ENCODE measurements at regions not wholly inside any gene's neighbourhood (a gene's known extent, or its start where the extent isn't known, plus 50 kb on each side); places are given as distances from the start of the nearest gene placed in this dataset.

DNA sequence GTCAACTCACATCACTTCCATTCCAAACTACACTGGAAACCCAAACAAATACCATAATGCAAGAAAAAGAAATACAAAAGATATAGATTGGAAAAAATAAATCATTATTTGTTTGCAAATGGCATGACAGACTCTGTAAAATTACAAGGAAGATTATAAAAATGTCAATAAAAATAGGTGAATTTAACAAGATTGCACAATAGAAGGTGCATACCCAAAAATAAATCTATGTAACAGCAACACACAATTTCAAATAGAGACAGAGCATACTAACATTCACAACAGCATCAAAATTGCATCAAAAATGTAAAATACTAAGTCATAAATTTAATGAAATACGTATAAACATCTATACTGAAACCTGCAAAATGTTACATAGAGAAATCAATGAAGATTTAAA, 1140.0 kb upstream of the GJE1 start:
- no peaks in the 10 kb centered on the region for H3K27me3 ChIP-seq
- H3K79me2 ChIP-seq = no peaks in the 10 kb centered on the region
- TF ChIP-seq, protein P1, sequence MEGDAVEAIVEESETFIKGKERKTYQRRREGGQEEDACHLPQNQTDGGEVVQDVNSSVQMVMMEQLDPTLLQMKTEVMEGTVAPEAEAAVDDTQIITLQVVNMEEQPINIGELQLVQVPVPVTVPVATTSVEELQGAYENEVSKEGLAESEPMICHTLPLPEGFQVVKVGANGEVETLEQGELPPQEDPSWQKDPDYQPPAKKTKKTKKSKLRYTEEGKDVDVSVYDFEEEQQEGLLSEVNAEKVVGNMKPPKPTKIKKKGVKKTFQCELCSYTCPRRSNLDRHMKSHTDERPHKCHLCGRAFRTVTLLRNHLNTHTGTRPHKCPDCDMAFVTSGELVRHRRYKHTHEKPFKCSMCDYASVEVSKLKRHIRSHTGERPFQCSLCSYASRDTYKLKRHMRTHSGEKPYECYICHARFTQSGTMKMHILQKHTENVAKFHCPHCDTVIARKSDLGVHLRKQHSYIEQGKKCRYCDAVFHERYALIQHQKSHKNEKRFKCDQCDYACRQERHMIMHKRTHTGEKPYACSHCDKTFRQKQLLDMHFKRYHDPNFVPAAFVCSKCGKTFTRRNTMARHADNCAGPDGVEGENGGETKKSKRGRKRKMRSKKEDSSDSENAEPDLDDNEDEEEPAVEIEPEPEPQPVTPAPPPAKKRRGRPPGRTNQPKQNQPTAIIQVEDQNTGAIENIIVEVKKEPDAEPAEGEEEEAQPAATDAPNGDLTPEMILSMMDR (IDR thresholded peaks at IDR 0.05; ENCODE audit: poor library complexity) = no peak
- no peak for TF ChIP-seq EZH2phosphoT487 (IDR thresholded peaks at IDR 0.05; ENCODE audit: low read depth, severe bottlenecking, unreplicated experiment)
- no peak for TF ChIP-seq EZH2 (IDR thresholded peaks at IDR 0.05; ENCODE audit: borderline replicate concordance)
- no peak for DNase-seq (ENCODE audit: low spot score)
- no peak overlapping the region for H3K27ac ChIP-seq
- no peaks in the 10 kb centered on the region for H4K20me1 ChIP-seq (ENCODE audit: insufficient read depth, poor library complexity, severe bottlenecking)
- no peak overlapping the region for H3K4me3 ChIP-seq
- peaks cover 13% of the 10 kb centered on the region for H3K4me1 ChIP-seq (ENCODE audit: insufficient read depth)
- WGBS (ENCODE audit: low lambda C conversion rate, missing lambda C conversion rate) = 84% methylated on average over 1 of the region's 1 CpG
- H3K9me3 ChIP-seq (ENCODE audit: low read depth) = no peaks in the 10 kb centered on the region
- H3K4me2 ChIP-seq = no peak overlapping the region
- no peaks in the 10 kb centered on the region for H3K36me3 ChIP-seq (replicated peaks; ENCODE audit: insufficient read depth, low read depth)
- H3K9me2 ChIP-seq (replicated peaks; ENCODE audit: insufficient read depth) = no peaks in the 10 kb centered on the region
- no peak overlapping the region for H2AFZ ChIP-seq

DNA sequence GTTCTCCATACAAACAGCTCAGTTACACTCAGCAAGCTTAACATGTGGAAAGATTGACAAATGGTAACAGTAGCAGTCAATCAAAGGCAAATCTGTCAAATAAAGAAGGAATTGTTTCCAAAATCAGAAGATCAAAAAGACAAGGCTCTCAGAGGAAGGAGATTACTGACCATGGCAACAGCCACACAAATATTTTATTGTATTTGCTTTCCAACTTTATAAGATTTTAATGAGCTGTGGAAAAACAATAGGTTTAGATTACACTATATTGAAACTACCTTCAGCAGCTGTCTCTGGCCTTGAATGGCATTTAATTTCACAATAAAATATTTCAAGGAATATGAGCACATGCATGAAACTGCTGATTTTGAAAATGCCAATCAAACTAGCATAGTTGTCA, 1143.9 kb upstream of the GJE1 start:
- H3K27me3 ChIP-seq = no peaks in the 10 kb centered on the region
- H2AFZ ChIP-seq = no peak overlapping the region
- no peak overlapping the region for H3K27ac ChIP-seq
- no peaks in the 10 kb centered on the region for H3K9me3 ChIP-seq (ENCODE audit: low read depth)
- no peak overlapping the region for H3K4me3 ChIP-seq
- H3K4me2 ChIP-seq = no peak overlapping the region
- no peaks in the 10 kb centered on the region for H3K9me2 ChIP-seq (replicated peaks; ENCODE audit: insufficient read depth)
- no peaks in the 10 kb centered on the region for H4K20me1 ChIP-seq (ENCODE audit: insufficient read depth, poor library complexity, severe bottlenecking)
- peaks cover 16% of the 10 kb centered on the region for H3K4me1 ChIP-seq (ENCODE audit: insufficient read depth)
- H3K79me2 ChIP-seq = no peaks in the 10 kb centered on the region
- TF ChIP-seq EZH2phosphoT487 (IDR thresholded peaks at IDR 0.05; ENCODE audit: low read depth, severe bottlenecking, unreplicated experiment) (no peak), EZH2 (IDR thresholded peaks at IDR 0.05; ENCODE audit: borderline replicate concordance) (no peak)
- TF ChIP-seq, protein P1 (IDR thresholded peaks at IDR 0.05; ENCODE audit: poor library complexity) = no peak
- no peak for DNase-seq (ENCODE audit: low spot score)
- no peaks in the 10 kb centered on the region for H3K36me3 ChIP-seq (replicated peaks; ENCODE audit: insufficient read depth, low read depth)

DNA sequence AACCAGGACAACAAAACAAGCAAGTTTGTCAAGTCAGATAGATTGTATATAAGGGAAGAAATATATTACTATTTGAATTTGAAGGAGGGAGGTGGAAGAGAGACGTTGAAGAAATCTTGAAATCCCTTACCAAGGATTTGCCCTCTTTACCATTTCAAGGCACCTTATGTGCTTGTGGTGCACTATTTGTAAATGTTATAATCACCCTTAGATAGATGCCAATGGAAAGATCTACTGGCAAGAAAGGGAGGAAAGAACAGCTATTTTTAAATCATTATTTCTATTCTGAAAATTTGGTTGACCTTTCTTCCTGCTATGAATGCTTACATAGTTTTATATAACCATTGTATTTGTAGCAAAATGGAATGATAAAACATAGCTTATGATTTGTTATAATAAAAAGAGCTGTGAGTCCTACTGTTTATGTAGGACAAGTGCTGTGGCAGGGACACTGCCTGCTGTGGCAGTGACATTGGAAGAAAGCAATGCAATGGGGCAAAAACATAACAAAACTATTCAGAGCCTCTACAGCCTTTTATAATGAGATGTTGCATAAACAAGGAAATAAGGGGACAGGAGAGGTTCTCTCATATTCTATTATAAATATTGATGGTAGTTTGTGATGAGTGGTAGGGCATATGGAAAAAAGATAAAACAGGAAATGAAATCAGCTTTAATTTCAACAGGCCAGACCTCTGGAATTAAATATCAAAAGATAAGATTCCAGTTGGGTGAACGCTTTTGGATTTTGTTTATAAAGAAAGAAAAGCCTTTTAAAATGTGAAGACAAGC, 1145.2 kb upstream of the GJE1 start:
- Histone ChIP-seq H4K20me1 (ENCODE audit: insufficient read depth, poor library complexity, severe bottlenecking) (no peaks in the 10 kb centered on the region), H3K4me1 (ENCODE audit: insufficient read depth) (peaks cover 16% of the 10 kb centered on the region)

More for the DNA sequence above, 1145.2 kb upstream of the GJE1 start:
- no peak overlapping the region for H3K4me3 ChIP-seq
- H3K9me2 ChIP-seq (replicated peaks; ENCODE audit: insufficient read depth) = no peaks in the 10 kb centered on the region
- H3K36me3 ChIP-seq (replicated peaks; ENCODE audit: insufficient read depth, low read depth) = no peaks in the 10 kb centered on the region
- H2AFZ ChIP-seq = no peak overlapping the region
- H3K27ac ChIP-seq = no peak overlapping the region
- no peak overlapping the region for H3K4me2 ChIP-seq
- 64% methylated on average over 2 of the region's 2 CpGs for WGBS (ENCODE audit: low lambda C conversion rate, missing lambda C conversion rate)
- no peak for DNase-seq (ENCODE audit: low spot score)
- H3K79me2 ChIP-seq = no peaks in the 10 kb centered on the region
- no peak for TF ChIP-seq EZH2phosphoT487 (IDR thresholded peaks at IDR 0.05; ENCODE audit: low read depth, severe bottlenecking, unreplicated experiment)
- TF ChIP-seq, protein P1 (IDR thresholded peaks at IDR 0.05; ENCODE audit: poor library complexity) = no peak
- no peak for TF ChIP-seq EZH2 (IDR thresholded peaks at IDR 0.05; ENCODE audit: borderline replicate concordance)
- H3K9me3 ChIP-seq (ENCODE audit: low read depth) = no peaks in the 10 kb centered on the region
- no peaks in the 10 kb centered on the region for H3K27me3 ChIP-seq

Data from hepatocyte (in vitro differentiated cells).